Adrenal gland (tissue), 5 donors: ENCODE measurements at regions not wholly inside any gene's neighbourhood (a gene's known extent, or its start where the extent isn't known, plus 50 kb on each side); places are given as distances from the start of the nearest gene placed in this dataset.

Experiments used
- CTCF ChIP-seq, 6 experiments: fragments of 450-650 bp in 4 of 6; fragments of 200-600 bp in 2 of 6; sonication (generic) in 1 of 6; IDR thresholded peaks; 1 replicate in 5 of 6; 2 replicates in 1 of 6; pipeline versions ENCODE4 v1.5.1 to v1.8.0; 2016 to 2021; ENCODE audit warnings: antibody characterized with exemption in 6 of 6, mild to moderate bottlenecking in 2 of 6, moderate library complexity in 1 of 6
- POLR2A ChIP-seq, 2 donors: fragments of 450-650 bp; IDR thresholded peaks; one replicate each; pipeline ENCODE4 v1.6.1; 2017; ENCODE audit warnings: antibody characterized with exemption in 2 of 2, mild to moderate bottlenecking in 2 of 2, moderate library complexity in 1 of 2
- donor health status: DM: no; HTN: no; CAD: no.

GRCh38 chr9:86670536-86670935, 276.8 kb downstream of the GAS1 start:
- TF ChIP-seq CTCF (IDR thresholded peaks at IDR 0.05) (no peak), POLR2A (IDR thresholded peaks at IDR 0.05) (no peak)
